ENCODE measurements at regions not wholly inside any gene's neighbourhood (a gene's known extent, or its start where the extent isn't known, plus 50 kb on each side); places are given as distances from the start of the nearest gene placed in this dataset.

DNA sequence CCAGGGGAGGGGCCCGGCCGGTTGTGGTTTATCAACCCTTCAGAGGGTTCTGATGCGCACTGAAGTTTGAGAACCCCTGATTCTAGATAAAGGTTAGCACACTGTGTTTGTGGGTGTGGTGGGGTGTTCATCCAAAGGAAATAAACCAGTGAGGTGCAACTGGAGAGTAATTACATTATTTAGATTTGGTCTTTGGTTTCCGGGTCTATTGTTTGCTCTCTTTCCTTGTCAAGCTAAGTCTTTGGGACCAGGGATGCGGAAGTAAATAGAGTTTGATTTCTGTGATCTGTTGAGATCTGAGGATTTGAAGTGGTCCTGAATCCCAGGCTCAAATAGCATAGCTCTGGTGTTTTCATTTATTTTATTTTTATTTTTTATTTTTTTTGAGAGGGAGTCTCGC is 50.5 kb upstream of the CLMP start:
- in situ Hi-C loops (cut with HindIII; ENCODE audit: low pct_ligation_motif_present, low pct_unique_long_range_greater_than_20kb, low sequenced_read_pairs): no loop called here
- DNase-seq: no peak

Measured in ACHN (cell line).